22Rv1 (cell line): ENCODE measurements at regions not wholly inside any gene's neighbourhood (a gene's known extent, or its start where the extent isn't known, plus 50 kb on each side); places are given as distances from the start of the nearest gene placed in this dataset.

Source experiments
- ZFX ChIP-seq: fragments of 450-650 bp; IDR thresholded peaks from 2 replicates; pipeline ENCODE4 v1.6.1; 2017; ENCODE audit warnings: antibody characterized with exemption, borderline replicate concordance
- TF ChIP-seq, protein P1 (sequence below): fragments of 450-650 bp; IDR thresholded peaks from 2 replicates; pipeline ENCODE4 v1.5.1; 2017; ENCODE audit warnings: mild to moderate bottlenecking

DNA sequence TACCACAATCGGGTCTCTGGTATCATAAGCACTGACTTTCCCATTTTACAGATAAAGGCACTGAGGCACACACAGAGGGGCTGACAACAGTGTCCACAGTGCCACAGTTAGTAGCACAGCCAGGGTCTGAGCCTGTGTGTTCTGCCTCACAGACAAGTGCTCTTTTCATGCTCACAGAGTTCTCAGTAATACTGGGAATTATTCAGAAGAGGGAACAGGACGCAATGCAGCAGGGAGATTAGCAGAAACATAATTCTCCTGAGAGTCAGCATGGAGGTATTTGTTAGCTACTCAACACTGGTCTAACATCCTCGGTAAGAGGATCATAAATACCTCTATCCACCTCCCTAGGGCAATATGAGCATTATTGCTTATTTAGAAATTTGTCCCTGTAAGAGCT, 219.3 kb upstream of the EEA1 start:
- TF ChIP-seq, protein P1, sequence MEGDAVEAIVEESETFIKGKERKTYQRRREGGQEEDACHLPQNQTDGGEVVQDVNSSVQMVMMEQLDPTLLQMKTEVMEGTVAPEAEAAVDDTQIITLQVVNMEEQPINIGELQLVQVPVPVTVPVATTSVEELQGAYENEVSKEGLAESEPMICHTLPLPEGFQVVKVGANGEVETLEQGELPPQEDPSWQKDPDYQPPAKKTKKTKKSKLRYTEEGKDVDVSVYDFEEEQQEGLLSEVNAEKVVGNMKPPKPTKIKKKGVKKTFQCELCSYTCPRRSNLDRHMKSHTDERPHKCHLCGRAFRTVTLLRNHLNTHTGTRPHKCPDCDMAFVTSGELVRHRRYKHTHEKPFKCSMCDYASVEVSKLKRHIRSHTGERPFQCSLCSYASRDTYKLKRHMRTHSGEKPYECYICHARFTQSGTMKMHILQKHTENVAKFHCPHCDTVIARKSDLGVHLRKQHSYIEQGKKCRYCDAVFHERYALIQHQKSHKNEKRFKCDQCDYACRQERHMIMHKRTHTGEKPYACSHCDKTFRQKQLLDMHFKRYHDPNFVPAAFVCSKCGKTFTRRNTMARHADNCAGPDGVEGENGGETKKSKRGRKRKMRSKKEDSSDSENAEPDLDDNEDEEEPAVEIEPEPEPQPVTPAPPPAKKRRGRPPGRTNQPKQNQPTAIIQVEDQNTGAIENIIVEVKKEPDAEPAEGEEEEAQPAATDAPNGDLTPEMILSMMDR: no peak
- no peak for TF ChIP-seq ZFX
